Activated CD4-positive, alpha-beta T cell treated with anti-CD3 and anti-CD28 coated beads, Interleukin-10, Interleukin-2, amounts not matched to agents 100 ng/mL and 50 ng/mL, durations not matched to agents 16 hours and 8 hours (primary cell): ENCODE measurements at regions not wholly inside any gene's neighbourhood (a gene's known extent, or its start where the extent isn't known, plus 50 kb on each side); places are given as distances from the start of the nearest gene placed in this dataset.

ENCODE experiments used
- DNase-seq: peaks from one replicate; pipeline ENCODE4 v3.0.0-alpha.2; 2020

- DNase-seq: no peak
These were observed 576.8 kb downstream of the SOX6 start for GRCh38 chr11:15779518-15779917.

- DNase-seq: no peak
These were observed 576.0 kb downstream of the SOX6 start for GRCh38 chr11:15780382-15780781.

DNA sequence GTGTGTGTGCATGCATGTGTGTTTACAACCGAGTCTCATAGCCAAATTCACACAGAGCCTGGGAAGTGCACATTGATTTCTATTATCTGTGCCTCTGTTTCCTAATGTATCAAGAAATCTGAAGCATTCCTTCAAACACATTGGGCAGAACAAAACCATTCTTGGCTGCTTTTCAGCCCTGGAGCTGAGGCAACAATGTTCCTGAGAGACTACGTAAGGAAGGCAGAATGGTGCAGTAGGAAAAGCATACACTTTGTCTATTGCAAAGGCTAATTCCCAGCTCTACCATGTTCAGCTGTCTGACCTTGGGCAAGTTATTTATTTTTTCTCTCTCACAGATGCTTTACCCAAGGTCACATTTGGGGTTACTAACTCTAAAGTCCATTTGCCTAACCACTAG is 575.5 kb downstream of the SOX6 start:
- DNase-seq: no peak

- no peak for DNase-seq
These were observed 572.7 kb downstream of the SOX6 start for GRCh38 chr11:15783619-15784018.

DNA sequence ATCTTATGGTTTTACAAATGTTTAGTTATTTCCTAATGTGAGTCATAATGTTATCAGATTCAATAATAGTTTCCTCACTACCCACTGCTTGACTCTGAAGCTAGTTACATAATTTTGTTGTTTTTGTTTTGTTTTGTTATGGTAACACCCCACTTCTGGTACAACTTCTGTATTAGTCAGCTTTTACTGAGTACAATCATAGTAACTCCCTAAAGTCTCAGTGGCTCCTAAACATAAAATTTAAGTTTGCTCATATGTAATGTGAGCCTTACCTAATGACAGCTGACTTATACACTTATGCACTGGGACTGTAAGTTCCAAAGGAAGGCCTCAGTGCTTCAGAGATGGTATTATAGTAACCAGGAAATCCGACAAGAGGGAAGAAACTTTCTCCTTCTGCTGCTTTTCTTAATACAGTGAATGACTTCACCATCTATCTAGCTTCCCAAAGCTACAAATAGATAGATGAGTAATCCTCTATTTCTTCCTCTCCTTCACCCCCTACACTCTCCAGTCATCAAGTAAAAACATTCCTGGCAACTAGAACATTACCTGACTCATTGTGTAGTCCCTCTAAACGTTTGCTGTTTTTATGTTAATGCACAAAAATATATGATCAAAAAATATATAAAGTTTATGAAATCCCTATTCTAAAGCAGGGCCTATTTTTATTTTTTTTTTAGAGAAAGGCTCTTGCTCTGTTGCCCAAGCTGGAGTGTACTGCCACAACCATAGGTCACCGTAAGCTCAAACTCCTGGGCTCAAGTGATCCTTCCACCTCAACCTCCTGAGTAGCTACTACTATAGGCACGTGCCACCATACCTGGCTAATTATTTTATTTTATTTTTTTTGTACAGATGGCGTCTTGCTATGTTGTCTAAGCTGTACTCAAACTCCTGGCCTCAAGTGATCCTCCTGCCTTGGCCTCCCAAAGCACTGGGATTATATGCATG is 563.0 kb downstream of the SOX6 start:
- DNase-seq: no peak

- DNase-seq: no peak
These were observed 561.8 kb downstream of the SOX6 start for GRCh38 chr11:15794361-15795150.

- DNase-seq: no peak
These were observed 561.0 kb downstream of the SOX6 start for GRCh38 chr11:15795378-15795777.

GRCh38 chr11:15800111-15800800 is 556.1 kb downstream of the SOX6 start:
- DNase-seq: no peak

- no peak for DNase-seq
These were observed 555.2 kb downstream of the SOX6 start for GRCh38 chr11:15801126-15801525.

GRCh38 chr11:15801616-15802015 is 554.7 kb downstream of the SOX6 start:
- DNase-seq: no peak

DNA sequence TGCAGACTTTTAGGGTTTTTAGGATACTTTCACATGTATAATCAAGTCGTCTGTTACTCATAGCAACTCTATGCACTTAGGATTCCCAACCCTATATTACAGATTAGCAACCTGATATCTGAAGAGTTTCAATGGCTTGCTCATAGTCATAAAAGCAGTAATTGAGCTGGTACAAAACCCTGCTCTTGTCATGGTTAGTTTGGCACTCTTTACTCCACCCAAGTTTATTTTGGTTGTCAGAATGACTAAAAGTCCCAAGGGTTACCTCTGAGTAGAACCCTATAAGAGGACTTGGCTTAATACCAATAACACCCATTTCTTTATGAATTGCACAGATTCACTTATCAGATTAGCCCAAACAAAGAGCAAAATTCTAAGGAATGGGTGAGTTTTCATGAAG is 550.6 kb downstream of the SOX6 start:
- no peak for DNase-seq

- no peak for DNase-seq
These were observed 550.1 kb downstream of the SOX6 start for GRCh38 chr11:15806217-15806616.

DNA sequence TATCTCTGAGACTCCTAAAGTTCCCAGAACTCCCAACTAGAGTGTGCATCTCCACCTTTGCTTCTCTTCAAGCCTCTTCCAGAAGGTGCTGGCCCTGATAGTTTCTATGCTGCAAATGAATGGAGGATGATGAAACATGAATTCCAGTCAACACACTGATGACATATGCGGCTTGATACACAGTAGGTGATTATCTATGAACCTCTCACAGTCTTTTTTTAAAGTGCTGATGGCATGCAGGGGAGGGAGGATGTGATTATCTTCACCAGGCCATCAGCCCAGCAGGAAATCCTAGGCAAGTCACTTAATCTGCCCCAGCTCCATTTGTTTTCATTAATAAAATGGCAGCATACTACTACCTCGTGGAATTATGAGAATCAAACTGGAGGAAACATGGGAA is 548.5 kb downstream of the SOX6 start:
- no peak for DNase-seq

DNA sequence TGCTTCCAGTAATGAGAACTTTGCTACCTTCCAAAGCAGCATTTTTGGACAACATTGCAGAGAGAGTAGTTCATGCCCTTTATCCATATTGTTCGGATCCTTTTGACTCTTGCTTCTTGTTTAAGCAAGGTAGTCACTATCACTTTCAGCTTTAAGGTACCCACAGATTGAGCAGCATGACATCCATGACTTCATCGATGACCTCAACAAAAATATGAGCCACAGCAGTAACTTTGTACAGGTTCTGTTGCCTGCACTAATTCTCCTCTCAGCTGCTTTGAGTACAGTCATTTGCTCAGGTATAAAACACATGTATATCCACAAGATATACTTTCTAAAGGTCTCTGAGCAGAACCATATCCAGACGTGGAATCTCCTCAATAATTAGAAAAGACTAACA is 546.3 kb downstream of the SOX6 start:
- DNase-seq: no peak

- DNase-seq: no peak
These were observed 545.8 kb downstream of the SOX6 start for GRCh38 chr11:15810525-15810924.

- no peak for DNase-seq
These were observed 540.8 kb downstream of the SOX6 start for GRCh38 chr11:15815246-15816195.

- DNase-seq: peak; percentile 35
These were observed 540.0 kb downstream of the SOX6 start for GRCh38 chr11:15816260-15816871.

DNA sequence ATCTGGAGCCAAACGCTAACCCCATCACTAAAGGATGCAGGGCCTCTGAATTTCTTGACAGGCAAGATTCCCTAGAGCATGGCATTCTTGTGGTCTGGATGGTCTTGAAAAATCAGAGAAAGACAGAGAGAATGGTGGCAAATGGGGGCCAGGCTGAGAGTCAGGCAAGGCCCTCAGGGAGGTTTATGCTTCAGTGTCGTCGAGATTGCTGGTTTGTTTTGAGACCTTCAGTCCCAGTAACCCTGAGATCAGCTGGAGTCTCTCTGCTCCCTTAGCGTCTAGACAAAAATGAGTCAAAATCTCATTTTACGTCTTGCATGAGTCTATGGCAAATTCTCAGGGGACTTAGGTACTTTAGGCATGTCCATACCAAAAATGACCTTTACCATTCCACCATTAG is 539.3 kb downstream of the SOX6 start:
- no peak for DNase-seq

DNA sequence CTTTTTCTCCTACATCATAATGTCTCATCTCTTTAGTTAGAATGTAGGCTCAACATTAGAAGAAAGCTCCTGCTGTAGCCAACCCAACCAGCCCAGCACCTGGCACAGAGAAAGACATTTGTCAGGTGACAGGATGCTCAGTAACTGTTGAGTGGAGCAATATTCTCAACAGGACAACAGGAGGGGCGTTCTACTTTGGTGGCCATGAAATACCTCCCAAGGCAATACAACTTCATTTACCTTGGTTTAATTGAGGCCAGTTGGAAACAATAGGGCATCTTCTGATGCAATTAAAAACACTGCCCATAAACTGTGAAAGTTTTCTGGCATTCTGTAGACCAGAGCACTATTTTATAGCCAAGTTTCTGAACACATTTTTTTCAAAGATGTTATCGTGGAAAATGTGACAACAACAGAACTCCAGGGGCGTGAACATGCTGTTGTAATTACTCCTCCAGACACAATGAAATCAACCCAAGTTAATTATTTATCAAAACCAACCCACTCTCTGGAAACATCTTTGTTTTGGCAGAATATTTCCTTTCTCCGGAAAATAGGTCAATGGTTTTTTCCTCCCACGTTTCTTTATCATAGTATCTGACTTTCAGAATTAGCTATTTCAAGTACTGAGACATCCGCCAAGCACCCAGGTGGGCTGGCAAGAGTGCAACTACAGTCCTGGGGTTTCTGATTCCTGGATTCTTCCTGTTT is 538.1 kb downstream of the SOX6 start:
- no peak for DNase-seq

DNA sequence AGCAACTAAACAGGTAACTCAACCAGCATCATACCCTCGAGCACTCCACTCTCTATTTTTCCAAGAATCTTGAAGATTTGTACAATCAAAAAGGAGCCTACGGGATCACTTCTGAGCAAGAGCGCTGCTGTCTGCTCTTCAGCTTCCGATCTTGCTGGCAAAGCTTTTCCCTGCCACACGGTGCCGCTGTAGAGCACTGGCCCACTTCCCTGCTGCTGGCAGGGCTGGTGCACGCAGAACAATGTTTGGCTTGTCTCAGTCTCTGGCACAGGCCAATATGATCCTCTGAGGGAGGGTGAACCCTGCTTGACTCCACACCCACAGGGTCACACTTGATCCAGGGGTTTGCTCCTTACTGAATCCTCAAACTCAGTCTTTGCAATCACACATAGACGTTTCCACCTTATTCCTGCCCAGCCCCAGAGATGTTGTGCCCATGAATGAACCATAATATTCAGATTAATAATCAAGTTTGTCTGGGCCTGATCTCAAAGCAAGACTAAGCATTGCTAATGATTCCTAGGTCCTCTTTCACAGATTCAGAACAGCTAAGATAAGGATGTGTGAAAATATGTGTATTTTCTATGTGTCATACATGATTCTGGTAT is 536.6 kb downstream of the SOX6 start:
- peak; percentile 58 for DNase-seq

- DNase-seq: no peak
These were observed 534.9 kb downstream of the SOX6 start for GRCh38 chr11:15821451-15821850.
